COLO829 (cell line): ENCODE measurements at regions not wholly inside any gene's neighbourhood (a gene's known extent, or its start where the extent isn't known, plus 50 kb on each side); places are given as distances from the start of the nearest gene placed in this dataset.
"Not testable (repeated sequence)": the region's sequence is repeated elsewhere in the genome, so short reads cannot be mapped to it uniquely, and the experiment has no call there.

Source experiments
- DNase-seq: peaks from one replicate; pipeline ENCODE4 v3.0.0; 2012; ENCODE audit warnings: low spot score

GRCh38 chr10:121278386-121278785 is 319.9 kb downstream of the FGFR2 start:
- not testable (repeated sequence) for DNase-seq

GRCh38 chr10:121281576-121281975 is 316.7 kb downstream of the FGFR2 start:
- DNase-seq, result no peak

- DNase-seq, result no peak
Observed at GRCh38 chr10:121282264-121282663, 316.0 kb downstream of the FGFR2 start.

GRCh38 chr10:121282797-121283515 is 315.3 kb downstream of the FGFR2 start:
- no peak for DNase-seq

GRCh38 chr10:121284936-121285335 is 313.3 kb downstream of the FGFR2 start:
- DNase-seq, result no peak

- DNase-seq, result no peak
Observed at GRCh38 chr10:121285406-121286196, 312.6 kb downstream of the FGFR2 start.

GRCh38 chr10:121288011-121288410 is 310.2 kb downstream of the FGFR2 start:
- no peak for DNase-seq

- DNase-seq, result no peak
Observed at GRCh38 chr10:121288864-121289661, 309.2 kb downstream of the FGFR2 start.

GRCh38 chr10:121289800-121290199 is 308.4 kb downstream of the FGFR2 start:
- DNase-seq, result no peak

- no peak for DNase-seq
Observed at GRCh38 chr10:121290674-121291073, 307.6 kb downstream of the FGFR2 start.

- no peak for DNase-seq
Observed at GRCh38 chr10:121291376-121291775, 306.9 kb downstream of the FGFR2 start.

GRCh38 chr10:121291823-121292222 is 306.4 kb downstream of the FGFR2 start:
- DNase-seq, result no peak

GRCh38 chr10:121292321-121292720 is 305.9 kb downstream of the FGFR2 start:
- DNase-seq, result no peak

GRCh38 chr10:121293110-121293509 is 305.1 kb downstream of the FGFR2 start:
- DNase-seq, result no peak

GRCh38 chr10:121294630-121295029 is 303.6 kb downstream of the FGFR2 start:
- no peak for DNase-seq

- no peak for DNase-seq
Observed at GRCh38 chr10:121296378-121296777, 301.9 kb downstream of the FGFR2 start.

- DNase-seq, result no peak
Observed at GRCh38 chr10:121296881-121297585, 301.2 kb downstream of the FGFR2 start.

GRCh38 chr10:121300723-121301122 is 297.5 kb downstream of the FGFR2 start:
- DNase-seq, result no peak

- DNase-seq, result no peak
Observed at GRCh38 chr10:121302541-121303180, 295.6 kb downstream of the FGFR2 start.

GRCh38 chr10:121303287-121303890 is 294.9 kb downstream of the FGFR2 start:
- no peak for DNase-seq

GRCh38 chr10:121305066-121305465 is 293.2 kb downstream of the FGFR2 start:
- DNase-seq, result no peak
